Osteocyte (in vitro differentiated cells): ENCODE measurements at regions not wholly inside any gene's neighbourhood (a gene's known extent, or its start where the extent isn't known, plus 50 kb on each side); places are given as distances from the start of the nearest gene placed in this dataset.
A peak's percentile ranks its signal among the peaks of the same experiment; 100 is the strongest.

Experiments
- DNase-seq: peaks from one replicate; pipeline ENCODE4 v3.0.0; 2021; ENCODE audit warnings: mixed read lengths; ENCODE audit not compliant: unreplicated experiment; ENCODE audit errors: extremely low spot score
- H3K27ac Mint-ChIP-seq: one replicate; pipeline ENCODE4 v1.8.0; 2021; ENCODE audit warnings: mild to moderate bottlenecking, mixed read lengths; ENCODE audit not compliant: unreplicated experiment
- H3K27me3 Mint-ChIP-seq: one replicate; pipeline ENCODE4 v1.8.0; 2021; ENCODE audit warnings: mixed read lengths; ENCODE audit not compliant: unreplicated experiment
- H3K36me3 Mint-ChIP-seq: one replicate; pipeline ENCODE4 v1.8.0; 2021; ENCODE audit warnings: mixed read lengths; ENCODE audit not compliant: unreplicated experiment
- H3K4me1 Mint-ChIP-seq: one replicate; pipeline ENCODE4 v1.8.0; 2021; ENCODE audit warnings: mixed read lengths; ENCODE audit not compliant: unreplicated experiment
- H3K4me3 Mint-ChIP-seq: one replicate; pipeline ENCODE4 v1.8.0; 2021; ENCODE audit warnings: mild to moderate bottlenecking, moderate library complexity, mixed read lengths; ENCODE audit not compliant: unreplicated experiment
- H3K9me3 Mint-ChIP-seq: one replicate; pipeline ENCODE4 v1.8.0; 2021; ENCODE audit warnings: mixed read lengths; ENCODE audit not compliant: unreplicated experiment
- TF ChIP-seq, protein P1 (sequence below): fragments of 200-600 bp; sonication (generic); IDR thresholded peaks from 2 replicates; pipeline ENCODE4 v1.5.0; 2021; ENCODE audit warnings: antibody characterized with exemption, mild to moderate bottlenecking, moderate library complexity

DNA sequence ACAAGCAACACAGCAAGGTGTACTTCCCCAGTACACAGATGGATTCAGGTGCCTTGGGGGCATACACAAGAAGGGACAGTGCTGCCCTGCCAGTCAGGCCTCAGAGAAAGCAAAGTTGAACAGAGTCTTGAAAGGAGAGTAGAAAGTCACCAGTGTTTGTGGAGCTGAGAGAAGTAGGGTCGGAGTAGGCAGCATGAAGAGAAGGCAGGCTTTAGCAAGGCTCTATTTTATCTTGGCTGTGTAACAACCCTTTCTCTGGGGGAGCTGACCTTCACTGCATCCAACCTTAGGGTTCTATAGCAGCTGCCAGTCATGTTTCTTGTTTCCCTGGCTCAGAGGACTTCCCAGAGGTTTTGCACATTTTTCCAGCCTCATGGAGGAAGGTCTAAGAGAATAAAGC is 77.4 kb upstream of the BLID start:
- DNase-seq = no peak
- Mint-ChIP-seq H3K27ac (peak overlapping the region; percentile 50), H3K4me1 (peaks cover 71% of the 10 kb centered on the region), H3K27me3 (no peaks in the 10 kb centered on the region), H3K4me3 (no peak overlapping the region), H3K9me3 (no peaks in the 10 kb centered on the region), H3K36me3 (no peaks in the 10 kb centered on the region)
- TF ChIP-seq, protein P1, sequence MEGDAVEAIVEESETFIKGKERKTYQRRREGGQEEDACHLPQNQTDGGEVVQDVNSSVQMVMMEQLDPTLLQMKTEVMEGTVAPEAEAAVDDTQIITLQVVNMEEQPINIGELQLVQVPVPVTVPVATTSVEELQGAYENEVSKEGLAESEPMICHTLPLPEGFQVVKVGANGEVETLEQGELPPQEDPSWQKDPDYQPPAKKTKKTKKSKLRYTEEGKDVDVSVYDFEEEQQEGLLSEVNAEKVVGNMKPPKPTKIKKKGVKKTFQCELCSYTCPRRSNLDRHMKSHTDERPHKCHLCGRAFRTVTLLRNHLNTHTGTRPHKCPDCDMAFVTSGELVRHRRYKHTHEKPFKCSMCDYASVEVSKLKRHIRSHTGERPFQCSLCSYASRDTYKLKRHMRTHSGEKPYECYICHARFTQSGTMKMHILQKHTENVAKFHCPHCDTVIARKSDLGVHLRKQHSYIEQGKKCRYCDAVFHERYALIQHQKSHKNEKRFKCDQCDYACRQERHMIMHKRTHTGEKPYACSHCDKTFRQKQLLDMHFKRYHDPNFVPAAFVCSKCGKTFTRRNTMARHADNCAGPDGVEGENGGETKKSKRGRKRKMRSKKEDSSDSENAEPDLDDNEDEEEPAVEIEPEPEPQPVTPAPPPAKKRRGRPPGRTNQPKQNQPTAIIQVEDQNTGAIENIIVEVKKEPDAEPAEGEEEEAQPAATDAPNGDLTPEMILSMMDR = no peak

DNA sequence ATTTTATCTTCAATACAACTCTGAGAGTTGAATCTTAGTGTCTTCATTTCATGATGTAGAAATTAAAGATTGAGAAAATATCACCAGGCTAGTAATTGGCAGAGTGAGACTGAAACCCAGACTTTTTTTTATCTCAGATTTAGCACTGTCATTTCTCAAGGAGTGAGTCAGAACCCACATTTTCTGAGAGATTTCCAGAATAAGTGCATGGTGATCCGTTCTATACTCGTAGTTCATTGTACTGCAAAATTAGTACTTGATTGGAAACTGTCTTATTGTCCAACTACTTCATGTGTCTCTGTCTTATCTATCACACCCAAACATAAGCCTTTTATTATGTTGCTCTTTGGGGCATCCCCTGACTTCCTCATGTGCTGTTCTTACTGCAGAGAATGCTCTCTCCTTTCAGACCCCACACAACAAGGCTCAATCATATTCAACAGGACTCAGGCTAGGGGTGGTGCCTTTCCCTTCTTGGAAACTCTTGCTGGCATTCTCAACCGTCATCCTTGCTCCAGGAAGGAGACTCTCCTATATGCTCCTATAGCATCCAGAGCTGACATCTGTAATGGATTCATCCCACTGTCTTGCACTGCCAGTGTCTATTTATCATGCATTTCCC is 76.7 kb upstream of the BLID start:
- DNase-seq = no peak
- no peaks in the 10 kb centered on the region for H3K27me3 Mint-ChIP-seq
- H3K9me3 Mint-ChIP-seq = no peaks in the 10 kb centered on the region
- peak overlapping the region; percentile 79 for H3K27ac Mint-ChIP-seq
- H3K4me1 Mint-ChIP-seq = peaks cover 68% of the 10 kb centered on the region
- TF ChIP-seq, protein P1 = no peak
- no peak overlapping the region for H3K4me3 Mint-ChIP-seq
- H3K36me3 Mint-ChIP-seq = no peaks in the 10 kb centered on the region

DNA sequence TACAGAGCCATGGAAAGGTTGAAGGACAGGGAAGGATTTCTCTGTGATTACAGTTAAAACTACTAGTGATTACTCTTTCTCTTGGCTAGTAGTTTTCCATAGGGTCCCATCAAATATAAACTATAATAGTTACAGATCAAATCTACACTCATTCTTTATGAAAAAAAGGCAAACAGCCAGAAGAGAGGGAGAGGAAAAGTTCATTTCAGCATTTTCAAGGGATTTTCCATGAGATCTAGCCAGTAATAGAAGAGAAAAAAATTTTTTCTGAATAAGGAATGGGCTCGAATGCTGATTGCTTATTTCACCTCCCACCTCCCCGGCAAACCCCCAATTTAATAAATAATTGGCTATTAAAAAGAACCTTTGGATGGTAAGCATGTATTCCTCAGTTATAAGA is 74.8 kb upstream of the BLID start:
- Mint-ChIP-seq H3K27me3 (no peaks in the 10 kb centered on the region), H3K4me1 (peaks cover 50% of the 10 kb centered on the region), H3K9me3 (peaks cover 2% of the 10 kb centered on the region), H3K4me3 (no peak overlapping the region), H3K27ac (peak overlapping the region; percentile 92), H3K36me3 (no peaks in the 10 kb centered on the region)
- TF ChIP-seq, protein P1 = no peak
- DNase-seq = no peak

DNA sequence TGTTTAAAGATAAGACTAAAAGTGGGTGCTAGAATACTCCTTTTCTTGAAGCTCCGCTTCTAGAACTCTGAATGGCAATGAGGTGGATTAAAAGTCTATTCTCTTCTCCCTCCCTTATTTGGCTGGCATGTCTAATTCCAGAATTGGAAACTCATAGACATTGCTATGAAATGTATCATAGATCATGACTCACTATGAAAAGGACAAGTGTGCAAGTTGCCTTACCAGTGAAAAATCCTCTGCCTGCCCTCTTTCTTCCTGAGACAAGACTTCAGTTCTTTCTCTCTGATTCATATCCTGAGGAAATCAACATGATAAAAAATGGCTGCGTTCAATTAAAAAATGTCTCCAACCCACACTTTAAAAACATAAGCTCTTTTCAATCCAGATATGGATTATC is 73.2 kb upstream of the BLID start:
- no peak for DNase-seq
- H3K27ac Mint-ChIP-seq = peak overlapping the region; percentile 92

DNA sequence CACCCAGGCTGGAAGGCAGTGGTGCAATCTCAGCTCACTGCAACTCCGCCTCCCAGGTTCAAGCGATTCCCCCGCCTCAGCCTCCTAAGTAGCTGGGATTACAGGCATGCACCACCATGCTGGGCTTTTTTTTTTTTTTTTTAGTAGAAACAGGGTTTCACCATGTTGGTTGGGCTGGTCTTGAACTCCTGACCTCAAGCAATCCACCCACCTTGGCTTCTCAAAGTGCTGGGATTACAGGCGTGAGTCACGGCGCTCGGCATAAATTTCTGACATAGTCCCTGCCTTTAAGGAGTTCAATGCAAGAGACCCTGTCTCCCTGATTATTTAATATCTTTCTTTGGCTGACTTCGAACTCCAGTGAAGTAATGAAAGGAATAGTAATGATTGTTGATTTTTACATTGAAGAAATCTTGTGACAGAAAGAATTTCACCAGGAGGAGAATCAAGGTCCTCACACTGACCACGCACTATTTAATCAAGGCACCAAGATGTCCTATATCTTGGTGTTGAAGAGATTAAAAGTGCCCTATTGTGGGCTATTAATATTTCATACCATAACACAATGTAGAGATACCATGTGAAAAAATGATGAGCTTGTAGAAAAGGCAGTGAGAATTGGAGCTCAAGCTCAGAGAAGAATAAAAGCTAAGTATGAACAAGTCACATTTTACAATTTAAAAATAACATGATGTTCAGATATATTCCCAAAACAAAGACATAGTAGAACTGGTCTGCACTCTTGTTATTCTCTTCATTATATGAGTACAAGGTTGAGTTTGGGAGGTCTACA is 71.6 kb upstream of the BLID start:
- H3K4me1 Mint-ChIP-seq = peaks cover 44% of the 10 kb centered on the region
- DNase-seq = no peak
- no peaks in the 10 kb centered on the region for H3K27me3 Mint-ChIP-seq
- TF ChIP-seq, protein P1 = no peak
- H3K27ac Mint-ChIP-seq = peak overlapping the region; percentile 28
- H3K36me3 Mint-ChIP-seq = peaks cover 2% of the 10 kb centered on the region
- H3K4me3 Mint-ChIP-seq = no peak overlapping the region
- peaks cover 13% of the 10 kb centered on the region for H3K9me3 Mint-ChIP-seq

More for the DNA sequence above, 73.2 kb upstream of the BLID start:
- Mint-ChIP-seq H3K4me3 (peak overlapping the region; percentile 27), H3K27me3 (no peaks in the 10 kb centered on the region), H3K4me1 (peaks cover 49% of the 10 kb centered on the region), H3K36me3 (peaks cover 2% of the 10 kb centered on the region), H3K9me3 (peaks cover 13% of the 10 kb centered on the region)
- TF ChIP-seq, protein P1 = peak; percentile 9
